Thyroid gland (tissue), 4 donors: ENCODE measurements at regions not wholly inside any gene's neighbourhood (a gene's known extent, or its start where the extent isn't known, plus 50 kb on each side); places are given as distances from the start of the nearest gene placed in this dataset.

Source experiments
- POLR2A ChIP-seq, 2 donors: fragments of 450-650 bp; IDR thresholded peaks; one replicate each; pipeline ENCODE4 v1.6.1; 2017; ENCODE audit warnings: antibody characterized with exemption in 2 of 2, mild to moderate bottlenecking in 2 of 2, moderate library complexity in 1 of 2
- TF ChIP-seq, protein P1 (sequence below), 6 experiments: fragments of 200-600 bp in 3 of 6; fragments of 450-650 bp in 3 of 6; sonication (generic) in 3 of 6; IDR thresholded peaks; one replicate each; pipeline ENCODE4 v1.5.1; 2016 to 2019; ENCODE audit warnings: antibody characterized with exemption in 6 of 6, mild to moderate bottlenecking in 2 of 6, inconsistent platforms in 1 of 6, moderate library complexity in 1 of 6

DNA sequence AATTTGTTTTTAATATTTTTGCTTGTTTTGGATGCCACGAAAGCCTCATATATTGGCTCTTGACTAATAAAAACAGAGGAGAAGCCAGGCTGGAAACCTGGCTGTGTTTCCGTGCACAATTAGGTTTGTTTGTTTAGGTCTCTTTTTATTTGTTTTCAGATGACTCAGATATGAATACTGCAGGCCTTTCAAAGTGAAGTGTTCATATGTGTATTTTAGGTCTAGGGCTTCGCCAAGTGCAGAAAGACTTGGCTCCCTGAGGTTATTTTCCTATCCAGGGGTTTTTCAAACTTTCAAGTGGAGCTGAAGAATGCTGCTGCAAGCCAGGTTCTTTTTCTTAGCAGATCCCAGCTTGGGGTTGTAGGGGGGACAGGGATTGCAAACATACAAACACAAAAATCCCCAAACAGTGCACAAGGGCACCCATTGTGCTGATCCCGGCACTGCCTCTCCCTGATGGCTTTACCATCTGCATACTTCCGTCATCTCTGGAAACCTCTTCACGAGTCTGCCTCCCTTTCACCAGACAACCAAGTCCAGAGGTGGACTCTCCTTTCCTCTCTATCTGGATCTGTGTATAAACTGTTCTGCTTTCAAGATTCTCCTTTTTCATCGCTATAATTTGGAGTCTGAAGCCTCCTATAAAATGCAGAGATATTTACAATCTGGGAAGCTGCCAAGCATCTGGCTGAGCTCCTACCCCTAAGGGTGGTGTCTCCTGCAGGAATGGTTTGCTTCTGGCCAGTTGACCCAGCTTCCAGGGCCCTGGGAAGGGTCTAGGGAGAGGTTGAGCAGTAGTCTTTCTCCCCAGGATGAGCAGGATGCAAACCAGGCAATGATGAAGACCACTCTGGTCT, 108.6 kb downstream of the SMIM20 start:
- TF ChIP-seq, protein P1, sequence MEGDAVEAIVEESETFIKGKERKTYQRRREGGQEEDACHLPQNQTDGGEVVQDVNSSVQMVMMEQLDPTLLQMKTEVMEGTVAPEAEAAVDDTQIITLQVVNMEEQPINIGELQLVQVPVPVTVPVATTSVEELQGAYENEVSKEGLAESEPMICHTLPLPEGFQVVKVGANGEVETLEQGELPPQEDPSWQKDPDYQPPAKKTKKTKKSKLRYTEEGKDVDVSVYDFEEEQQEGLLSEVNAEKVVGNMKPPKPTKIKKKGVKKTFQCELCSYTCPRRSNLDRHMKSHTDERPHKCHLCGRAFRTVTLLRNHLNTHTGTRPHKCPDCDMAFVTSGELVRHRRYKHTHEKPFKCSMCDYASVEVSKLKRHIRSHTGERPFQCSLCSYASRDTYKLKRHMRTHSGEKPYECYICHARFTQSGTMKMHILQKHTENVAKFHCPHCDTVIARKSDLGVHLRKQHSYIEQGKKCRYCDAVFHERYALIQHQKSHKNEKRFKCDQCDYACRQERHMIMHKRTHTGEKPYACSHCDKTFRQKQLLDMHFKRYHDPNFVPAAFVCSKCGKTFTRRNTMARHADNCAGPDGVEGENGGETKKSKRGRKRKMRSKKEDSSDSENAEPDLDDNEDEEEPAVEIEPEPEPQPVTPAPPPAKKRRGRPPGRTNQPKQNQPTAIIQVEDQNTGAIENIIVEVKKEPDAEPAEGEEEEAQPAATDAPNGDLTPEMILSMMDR (IDR thresholded peaks at IDR 0.05): no peak
- no peak for TF ChIP-seq POLR2A (IDR thresholded peaks at IDR 0.05)
